SH-SY5Y (cell line): ENCODE measurements at regions not wholly inside any gene's neighbourhood (a gene's known extent, or its start where the extent isn't known, plus 50 kb on each side); places are given as distances from the start of the nearest gene placed in this dataset.

Experiments
- GATA2 ChIP-seq: IDR thresholded peaks from 2 replicates; pipeline ENCODE4 v1.6.1; 2011; ENCODE audit warnings: mild to moderate bottlenecking, low read depth, low read length
- GATA3 ChIP-seq: IDR thresholded peaks from 2 replicates; pipeline ENCODE4 v1.6.1; 2011; ENCODE audit warnings: low read depth, mild to moderate bottlenecking, low read length, moderate library complexity

DNA sequence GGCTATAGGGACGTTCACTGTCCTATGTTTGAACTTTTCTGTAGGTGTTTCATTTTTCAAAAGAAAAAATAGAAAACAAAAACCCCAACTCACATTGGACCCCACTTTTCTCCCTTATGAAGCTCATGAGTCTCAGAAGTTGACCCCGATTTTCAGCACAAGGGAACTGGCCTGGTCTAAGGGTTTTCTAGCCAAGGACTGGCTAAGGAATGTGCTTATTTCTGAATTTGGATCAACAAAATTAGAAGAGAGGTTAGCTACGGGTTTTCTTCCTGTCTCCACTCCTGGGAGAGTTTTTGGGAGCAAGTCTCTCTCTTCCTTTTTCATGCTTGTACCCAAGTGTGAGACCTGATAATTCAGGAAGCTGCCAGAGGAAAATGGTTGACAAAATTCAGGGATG lies 453.2 kb downstream of the KLF12 start:
- TF ChIP-seq GATA2 = no peak
- no peak for TF ChIP-seq GATA3

DNA sequence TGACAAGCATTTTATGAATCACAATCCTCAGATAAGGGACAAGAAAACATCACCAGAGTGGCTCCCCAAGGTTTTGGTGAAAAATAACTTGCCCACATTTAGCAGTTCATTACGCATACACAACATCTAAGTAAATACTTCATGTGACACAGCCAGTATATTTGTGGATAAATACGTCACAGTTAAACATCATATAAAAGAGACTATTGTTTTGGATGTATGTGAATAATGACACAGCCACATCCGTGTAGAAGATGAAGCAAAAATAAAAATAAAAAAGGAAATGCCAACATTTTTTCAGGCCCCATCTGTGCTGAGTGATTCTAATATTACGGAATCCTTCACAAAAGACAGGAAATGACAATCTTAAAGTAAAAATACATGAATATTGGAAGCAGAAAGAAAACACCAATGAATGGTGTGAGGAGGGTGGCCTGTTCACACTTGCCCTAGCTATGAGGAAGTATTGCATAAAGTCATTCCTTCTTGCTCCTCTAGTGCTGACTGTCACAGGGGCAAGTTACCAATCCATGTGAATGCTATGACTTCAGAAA lies 457.1 kb downstream of the KLF12 start:
- no peak for TF ChIP-seq GATA3
- TF ChIP-seq GATA2 = no peak

DNA sequence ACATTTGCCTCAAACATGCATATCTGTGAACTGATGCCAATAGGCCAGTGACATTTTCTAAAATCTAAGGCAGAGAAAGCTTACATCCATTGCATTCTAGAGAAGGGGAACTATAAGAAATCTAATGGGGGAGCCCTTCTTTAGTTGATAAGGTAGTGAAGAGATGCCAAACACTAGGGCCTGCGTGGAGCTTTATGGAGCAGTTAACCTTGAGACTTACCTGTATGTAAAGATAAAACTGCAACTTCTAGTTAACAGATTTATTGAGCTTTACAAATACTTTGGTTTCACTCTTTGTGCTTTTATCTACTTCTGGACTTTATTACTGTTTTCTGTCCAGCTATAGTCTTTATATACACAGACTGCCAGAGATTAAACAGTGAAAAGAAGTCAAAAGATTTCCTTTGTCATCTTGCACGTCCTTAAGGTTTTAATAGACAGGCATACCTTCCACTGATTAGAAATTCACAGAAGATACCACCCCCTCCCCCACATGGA lies 457.6 kb downstream of the KLF12 start:
- TF ChIP-seq GATA3 (no peak), GATA2 (no peak)

DNA sequence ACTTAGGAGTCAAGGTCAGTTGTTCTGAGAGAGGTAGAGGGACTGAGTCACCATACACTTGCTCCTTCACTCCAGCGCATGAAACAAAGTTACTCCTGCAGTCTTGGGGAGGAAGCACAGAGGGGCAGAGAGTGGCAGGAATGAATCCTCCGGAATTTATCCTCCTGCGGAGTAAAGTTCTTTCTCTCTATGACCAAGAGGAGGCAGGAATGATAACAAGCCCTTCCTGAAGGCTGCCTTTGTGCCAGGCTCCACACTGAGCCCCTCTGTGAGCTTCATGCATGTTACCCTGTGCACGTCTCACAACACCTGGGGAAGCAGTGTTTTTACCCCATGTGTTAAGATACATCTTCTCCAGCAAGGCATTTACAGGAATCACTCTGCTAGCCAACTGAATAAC lies 458.4 kb downstream of the KLF12 start:
- TF ChIP-seq GATA3 = no peak
- TF ChIP-seq GATA2 = no peak

GRCh38 chr13:73674570-73674969 lies 459.6 kb downstream of the KLF12 start:
- TF ChIP-seq GATA3 (no peak), GATA2 (no peak)

DNA sequence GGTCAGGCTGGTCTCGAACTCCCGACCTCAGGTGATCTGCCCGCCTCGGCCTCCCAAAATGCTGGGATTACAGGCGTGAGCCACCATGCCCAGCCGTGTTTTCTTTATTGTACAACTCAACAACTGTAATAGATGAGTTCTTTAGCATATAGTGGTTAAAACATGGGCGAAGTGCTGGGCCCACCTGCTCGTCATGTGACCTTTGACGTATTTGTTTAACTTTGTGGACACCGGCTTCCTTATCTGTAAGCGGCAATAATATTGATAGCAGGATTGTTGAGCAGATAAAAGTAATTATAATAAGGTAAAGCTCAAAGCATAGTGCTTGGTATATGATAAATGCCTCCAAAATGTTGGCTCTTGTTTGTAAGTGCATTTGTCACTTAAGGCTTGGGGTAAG lies 460.3 kb downstream of the KLF12 start:
- no peak for TF ChIP-seq GATA2
- TF ChIP-seq GATA3 = no peak

DNA sequence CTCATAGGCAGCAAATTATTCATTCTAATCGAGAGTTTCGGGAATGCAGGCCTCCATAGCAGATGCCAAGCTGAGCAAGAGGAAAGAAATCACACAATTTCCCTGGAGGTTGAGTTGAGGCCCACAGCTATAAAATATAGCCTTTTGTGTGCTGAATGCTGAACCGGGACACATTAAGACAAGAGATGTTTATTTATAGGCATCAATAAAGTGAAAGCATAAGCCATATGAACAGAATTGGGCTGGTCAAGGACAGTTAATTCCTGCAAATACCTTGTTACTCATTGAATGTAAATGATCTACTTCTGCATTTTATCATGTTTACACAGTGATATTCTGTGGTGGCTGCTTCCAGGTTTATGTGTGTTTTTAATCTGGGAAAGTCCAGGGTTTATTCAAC lies 461.7 kb downstream of the KLF12 start:
- no peak for TF ChIP-seq GATA3
- TF ChIP-seq GATA2 = no peak

DNA sequence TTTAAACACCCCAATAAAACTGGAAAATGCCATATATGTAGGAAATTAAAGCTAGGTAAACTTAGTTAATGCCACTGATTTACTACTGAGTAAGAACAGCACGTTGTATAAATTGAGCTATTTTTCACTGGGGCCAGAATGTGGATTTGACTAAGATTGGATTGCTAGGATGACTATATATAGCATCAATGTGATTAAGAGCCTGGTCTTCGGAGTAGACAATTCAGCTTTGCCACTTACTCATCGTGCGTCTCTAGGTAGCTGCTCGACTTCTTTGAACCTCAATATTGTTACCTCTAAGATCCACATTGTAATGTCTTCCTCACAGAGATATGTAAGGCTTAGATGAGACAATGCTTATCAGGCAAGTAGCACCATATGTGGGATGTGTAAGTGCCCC lies 462.5 kb downstream of the KLF12 start:
- no peak for TF ChIP-seq GATA3
- TF ChIP-seq GATA2 = no peak

GRCh38 chr13:73671011-73671410 lies 463.2 kb downstream of the KLF12 start:
- TF ChIP-seq GATA3 (no peak), GATA2 (no peak)

DNA sequence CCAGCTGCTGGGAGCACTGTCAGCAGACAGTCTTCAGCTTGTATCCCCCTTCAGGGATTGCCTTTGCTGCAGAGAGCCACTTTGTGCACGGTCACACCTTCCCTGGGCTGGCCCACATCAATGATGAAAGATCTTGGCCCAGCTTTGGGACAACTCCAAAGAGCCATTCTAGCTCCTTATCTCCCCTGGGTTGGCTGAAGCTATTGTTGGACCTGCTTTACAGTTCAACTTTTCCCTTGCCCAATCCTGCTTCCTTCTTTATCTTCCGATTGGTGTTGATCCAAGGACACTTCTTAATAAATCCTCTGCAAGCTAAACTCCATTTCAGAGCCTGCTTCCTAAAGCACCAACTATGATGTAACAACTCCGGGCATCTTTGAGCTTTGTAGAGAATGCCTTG lies 466.4 kb downstream of the KLF12 start:
- TF ChIP-seq GATA2 = no peak
- no peak for TF ChIP-seq GATA3

GRCh38 chr13:73665261-73665660 lies 468.9 kb downstream of the KLF12 start:
- TF ChIP-seq GATA3 (no peak), GATA2 (no peak)

DNA sequence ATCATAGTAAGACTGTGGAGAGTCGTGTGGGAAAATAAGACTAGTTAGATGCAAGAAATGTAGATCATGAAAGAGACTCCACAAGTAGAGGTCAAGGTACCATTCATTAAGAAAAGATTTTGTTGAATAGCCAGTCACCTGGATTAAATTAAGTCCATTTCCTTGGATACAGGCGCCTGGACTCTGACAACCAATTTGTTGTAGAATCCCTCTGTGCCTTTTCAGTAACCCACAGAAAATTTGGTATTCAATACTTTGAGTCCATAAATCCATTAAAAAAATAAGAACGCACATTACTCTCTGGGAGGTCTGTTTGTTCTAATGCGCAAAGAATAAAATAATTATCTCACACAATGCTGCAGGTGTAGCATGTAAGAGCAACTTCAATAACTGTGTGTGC lies 469.4 kb downstream of the KLF12 start:
- TF ChIP-seq GATA2 = no peak
- TF ChIP-seq GATA3 = no peak

- no peak for TF ChIP-seq GATA2
Measured at GRCh38 chr13:73662833-73663232, 471.4 kb downstream of the KLF12 start.

GRCh38 chr13:73661687-73662425 lies 472.3 kb downstream of the KLF12 start:
- no peak for TF ChIP-seq GATA3

GRCh38 chr13:73661066-73661465 lies 473.1 kb downstream of the KLF12 start:
- TF ChIP-seq GATA2 = no peak

GRCh38 chr13:73658639-73659038 lies 475.6 kb downstream of the KLF12 start:
- no peak for TF ChIP-seq GATA2
- TF ChIP-seq GATA3 = no peak
